ENCODE measurements at regions not wholly inside any gene's neighbourhood (a gene's known extent, or its start where the extent isn't known, plus 50 kb on each side); places are given as distances from the start of the nearest gene placed in this dataset.

DNA sequence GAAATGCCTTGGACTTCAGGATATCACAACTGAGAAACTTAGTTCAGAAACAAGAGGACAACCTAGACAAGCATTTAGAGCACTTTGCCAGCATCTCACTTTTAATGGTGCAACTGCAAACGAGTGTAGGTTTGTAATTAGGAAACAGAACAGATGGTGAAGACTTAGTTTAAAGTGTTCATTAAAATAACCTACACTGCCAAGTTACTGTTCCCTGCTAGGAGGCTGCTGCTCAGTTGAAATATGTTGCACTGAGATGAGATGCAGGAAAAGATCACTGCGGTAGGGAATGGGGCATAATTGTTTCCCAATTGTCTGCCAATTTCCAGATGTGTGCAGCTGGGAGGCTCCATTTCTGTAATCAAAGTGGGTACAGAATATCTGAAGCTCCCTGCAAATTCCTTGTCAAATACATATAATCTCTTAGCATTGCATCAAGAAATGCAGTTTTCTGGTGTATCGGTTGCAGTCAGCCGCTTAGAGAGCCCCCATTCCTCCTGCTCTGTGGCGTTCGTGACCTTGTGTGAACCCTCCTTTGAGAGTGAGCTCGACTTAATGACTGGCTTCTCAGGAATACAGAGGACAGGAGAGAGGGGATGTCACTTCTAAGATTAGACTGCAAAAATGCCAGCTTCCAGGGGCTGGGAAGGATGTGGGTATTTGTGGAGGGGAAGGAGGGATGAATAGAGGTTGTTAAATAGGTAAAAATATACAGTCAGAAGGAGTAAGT is 448.9 kb downstream of the MED10 start:
- DNase-seq: no peak

DNA sequence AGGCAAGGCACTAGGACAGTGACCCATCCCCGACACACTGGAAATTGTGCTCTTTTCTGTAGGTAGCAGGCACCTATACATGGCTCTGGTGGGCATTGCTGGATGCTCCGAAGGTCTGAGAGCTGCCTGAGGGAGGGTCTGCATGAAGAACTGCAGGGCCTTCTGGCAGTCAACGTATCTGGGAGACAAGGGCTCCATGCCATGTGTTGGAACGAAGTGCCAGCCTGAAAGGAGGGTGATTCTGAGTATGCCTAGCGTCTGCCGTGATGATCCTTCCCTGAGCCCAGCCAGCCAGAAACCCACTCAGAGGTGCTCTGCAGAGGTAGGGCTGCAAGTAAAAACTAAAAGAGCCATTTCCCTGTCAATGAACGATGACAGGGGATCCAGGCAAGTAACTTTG is 453.2 kb downstream of the MED10 start:
- no peak for DNase-seq

DNA sequence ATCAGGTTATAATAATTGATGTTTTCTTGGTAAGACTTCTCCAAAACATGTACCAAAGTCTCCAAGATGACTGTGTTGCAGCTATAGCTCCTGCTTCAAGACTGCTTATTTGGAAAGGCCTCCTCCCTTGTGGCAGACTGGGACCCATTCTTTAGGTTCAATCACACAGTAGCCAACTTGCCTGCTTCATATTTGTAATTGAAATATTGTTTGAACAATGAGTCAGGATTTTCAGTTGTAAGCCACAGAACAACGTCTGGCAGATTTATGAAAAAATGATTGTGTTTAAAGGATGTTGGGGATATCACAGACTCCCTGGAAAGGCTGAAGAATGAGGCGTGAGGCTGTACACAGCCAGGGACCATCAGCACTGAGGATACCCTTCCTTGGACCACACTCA is 458.9 kb downstream of the MED10 start:
- no peak for DNase-seq

DNA sequence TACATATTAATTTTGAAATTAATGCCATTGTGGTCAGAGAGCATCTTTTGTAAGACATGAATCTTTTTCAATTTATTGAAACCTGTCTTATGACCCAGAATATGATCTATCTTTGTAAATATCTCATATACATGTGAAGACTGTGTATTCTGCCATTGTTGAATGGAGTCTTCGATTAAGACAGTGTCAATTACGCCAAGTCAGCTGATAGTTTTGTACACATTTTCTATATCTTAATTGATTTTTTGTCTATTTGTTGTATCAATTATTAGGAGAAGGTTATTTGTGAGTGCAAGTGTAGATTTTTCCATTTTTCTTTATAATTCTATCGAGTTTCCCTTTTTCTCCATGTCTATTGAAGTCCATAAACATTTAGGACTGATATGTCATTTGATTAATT is 471.6 kb downstream of the MED10 start:
- DNase-seq: no peak

DNA sequence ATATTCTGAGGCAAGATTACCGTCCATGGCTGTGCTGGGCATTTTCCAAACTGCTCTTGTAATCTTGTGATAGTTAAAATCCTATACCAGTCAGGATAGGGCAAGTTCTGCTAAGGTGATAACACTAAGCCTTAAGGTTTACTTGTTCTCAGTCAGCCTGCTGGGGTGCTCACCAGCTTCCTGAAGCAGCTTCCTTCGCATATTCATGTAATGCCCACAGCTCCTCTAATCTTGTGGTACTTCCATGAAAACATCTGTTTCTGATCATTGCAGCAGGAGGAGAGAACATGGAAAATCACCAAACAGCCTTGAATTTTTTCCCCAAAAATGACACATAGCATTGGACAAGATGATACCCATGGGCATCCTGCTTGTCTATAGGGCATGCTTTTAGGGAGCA is 473.2 kb downstream of the MED10 start:
- no peak for DNase-seq

DNA sequence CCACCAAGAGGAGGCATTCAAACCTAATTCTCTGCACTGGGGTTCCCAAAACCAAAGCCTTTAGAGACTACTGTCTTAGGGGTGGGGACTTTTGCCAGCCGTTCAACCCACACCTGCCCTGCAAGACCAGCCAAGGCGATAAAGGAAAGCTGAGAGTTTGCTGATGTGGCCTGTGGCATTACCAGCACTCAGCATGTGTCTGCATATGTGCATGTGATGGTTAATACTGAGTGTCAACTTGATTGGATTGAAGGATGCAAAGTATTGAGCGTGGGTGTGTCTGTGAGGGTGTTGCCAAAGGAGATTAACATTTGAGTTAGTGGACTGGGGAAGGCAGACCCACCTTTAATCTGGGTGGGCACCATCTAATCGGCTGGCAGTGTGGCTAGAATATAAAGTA is 474.2 kb downstream of the MED10 start:
- no peak for DNase-seq

DNA sequence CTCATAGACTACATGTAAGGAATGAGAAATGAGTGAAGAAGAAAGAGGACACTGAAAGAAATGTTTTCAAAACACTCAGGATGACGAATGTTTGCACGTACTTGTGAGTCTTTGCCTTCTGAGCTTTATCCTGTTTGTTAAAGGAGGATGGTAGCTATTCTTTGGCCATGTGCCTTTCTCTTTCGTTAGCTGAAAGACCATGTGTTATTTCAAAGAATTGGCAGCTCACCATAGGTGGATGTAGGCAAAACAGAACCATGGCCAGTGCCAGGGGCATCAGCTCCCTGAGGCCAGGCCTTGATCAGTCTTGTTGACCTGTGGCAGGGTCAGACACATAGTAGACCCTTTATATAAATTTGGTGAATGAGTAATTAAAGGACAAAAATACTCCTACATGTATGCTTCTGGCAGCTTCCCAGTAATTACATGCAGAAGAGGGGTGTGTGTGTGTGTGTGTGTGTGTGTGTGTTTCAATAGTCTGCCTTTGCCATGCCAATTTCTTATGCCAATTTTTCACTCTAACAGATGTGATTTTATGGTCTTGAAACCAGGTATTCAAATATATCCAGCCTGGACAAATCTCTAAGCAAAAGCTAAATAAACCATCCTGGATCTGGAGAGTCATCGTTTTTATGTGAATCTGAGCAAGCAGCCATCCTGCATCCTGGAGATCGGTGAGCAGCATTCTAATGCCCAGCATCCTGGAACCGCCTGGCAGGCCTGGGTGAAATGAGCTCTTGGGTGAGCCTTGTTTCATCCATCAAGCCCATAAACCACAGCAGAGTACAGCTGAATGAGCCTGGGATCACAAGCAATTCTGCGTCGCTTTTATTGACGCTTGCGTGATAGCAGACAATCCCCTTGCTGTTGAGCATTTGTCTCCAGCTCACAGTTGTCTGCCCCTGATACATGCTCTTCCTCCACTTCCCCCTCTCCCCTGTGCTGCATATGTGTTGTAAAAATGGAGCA is 475.4 kb downstream of the MED10 start:
- no peak for DNase-seq

DNA sequence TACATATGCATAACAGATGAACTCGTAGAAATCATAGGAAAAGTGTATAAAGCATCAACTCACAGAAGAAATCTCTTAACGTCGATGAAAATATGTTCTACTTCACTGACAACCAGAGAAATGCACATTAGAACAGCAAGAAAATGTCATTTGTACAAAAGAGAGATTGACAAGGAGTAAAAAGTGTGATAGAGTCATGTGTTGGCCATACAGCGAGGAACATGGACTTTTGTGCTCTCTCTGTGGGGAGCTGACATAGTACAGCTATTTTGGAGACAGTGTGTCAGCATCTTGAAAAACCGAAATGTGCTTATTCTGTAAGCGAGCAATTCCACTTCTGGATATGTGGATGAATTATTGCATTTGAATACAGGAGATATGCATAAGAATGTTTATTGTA is 477.9 kb downstream of the ICE1 start:
- DNase-seq: no peak

DNA sequence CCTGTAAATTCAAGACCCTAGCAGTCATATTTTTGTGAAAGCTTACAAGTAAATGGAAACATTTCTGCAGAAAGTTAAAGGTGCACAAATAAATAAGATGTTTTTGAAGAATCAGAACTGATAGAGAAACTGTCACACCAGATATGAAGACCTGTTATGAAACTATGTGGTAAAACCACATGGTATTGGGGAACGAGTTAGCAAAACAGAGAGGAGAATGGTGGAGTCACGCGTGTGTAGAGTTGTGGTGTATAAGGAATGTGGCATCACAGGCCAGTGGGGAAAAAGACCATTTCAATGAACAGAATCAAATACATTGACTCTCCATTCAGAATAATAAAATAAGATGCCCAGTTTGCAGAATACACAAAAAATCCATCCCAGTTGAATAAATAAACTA is 477.2 kb downstream of the ICE1 start:
- no peak for DNase-seq

DNA sequence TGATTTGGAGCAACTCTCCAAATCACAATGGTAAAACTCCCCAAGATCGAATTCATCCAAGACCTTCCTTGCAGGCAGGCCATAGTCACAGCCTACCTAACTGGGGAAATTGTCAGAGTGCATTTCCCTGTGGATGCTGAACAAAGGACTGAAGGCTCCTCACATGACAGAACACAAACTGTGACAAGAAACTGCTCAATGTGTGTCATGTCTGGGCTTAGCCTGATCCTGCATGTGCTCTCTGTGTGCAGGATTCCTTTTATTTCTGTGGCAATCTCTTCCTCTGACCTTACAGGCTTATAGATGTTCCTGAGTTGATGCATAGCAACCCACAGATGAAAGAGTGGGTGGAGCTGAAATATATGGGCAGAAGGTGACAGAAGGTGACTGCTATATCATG is 465.8 kb downstream of the ICE1 start:
- DNase-seq: no peak

DNA sequence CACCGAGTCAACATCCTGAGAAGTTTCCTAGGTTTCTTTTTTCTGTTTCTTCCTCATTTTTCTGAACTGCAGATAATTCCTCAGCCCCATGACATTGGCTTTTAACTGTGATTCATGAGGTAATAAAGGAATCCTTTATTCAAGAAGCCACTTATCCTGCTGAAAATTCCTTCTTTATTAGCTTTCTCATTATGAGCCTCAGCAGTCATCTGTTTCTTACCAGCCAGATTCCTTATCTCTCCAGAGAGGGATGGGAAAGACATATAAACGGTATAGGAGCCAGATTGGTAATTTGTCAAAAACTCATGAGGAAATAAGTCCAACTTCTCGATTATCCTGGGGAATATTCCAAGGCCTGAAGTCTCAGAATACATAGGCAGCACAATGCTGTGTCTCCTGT is 465.4 kb downstream of the ICE1 start:
- DNase-seq: no peak

DNA sequence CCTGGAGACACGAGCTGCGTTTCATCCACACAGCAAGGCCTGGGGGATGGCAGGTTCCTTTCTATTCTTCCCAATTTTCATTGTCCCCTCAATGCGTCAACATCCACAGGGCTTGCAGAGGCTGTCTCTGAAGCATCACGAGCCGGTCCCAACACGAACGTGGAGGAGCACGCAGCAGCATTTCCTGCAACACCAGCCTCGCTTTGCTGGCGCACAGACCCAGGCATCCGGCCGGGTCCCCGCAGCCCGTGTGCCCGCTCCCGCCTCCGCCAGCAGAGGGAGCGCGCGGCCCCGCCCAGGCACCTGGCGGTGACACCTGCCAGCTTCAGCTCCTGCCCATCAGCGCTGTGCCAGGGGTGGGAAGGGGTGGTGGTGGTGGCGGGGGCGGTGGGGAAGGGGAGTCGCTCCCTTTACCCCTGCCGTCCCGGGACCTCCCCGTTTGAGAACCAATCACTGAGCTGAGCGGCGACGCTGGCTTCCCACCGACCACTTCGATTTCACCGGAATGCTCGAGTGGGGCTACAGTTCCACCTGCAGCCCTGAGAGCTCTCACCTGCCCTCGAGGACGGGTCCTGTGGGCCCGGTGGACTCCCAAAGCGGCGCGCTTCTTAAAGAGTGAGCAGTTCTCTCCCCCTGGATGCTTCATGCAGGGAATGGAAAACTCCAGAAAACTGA is 464.5 kb downstream of the ICE1 start:
- DNase-seq: peak; percentile 55

DNA sequence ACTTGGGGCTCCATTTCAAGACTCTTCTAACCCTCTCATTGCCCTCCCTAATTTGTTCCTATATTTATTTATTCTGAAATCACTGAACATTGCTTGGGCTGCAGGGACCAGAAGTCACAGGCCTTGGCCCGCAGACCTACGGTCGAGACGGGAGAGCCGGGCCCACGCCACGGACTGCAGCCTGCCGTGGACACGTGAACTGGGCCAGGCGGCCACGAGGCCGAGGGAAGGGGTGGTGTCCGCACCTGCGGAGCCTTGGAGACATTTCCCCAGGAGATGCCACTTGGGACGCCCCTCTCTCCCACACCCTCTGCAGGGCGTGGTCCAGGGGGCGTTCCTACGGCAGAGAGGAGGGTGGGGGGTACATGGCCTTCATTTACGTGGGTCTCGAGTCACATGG is 463.9 kb downstream of the ICE1 start:
- DNase-seq: no peak

DNA sequence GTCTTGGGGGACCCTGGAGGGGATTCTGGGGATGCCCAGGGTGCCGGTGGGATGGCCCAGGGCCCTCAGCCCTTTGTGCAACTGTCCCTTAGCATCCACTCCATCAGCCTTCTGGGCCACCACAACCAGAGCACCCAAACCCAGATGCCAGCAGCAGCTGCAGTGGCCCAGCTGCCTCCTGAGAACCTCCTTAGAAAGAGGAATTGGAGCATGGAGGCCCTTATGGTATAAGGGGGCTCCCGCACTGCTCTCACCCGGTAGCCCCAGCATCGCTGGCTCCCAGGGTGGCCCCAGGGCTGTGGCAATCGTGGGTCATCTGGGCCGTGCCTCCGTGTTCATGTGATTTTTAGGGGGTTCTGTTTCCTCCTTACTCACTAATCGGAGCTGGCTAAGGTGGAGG is 463.3 kb downstream of the ICE1 start:
- no peak for DNase-seq

DNA sequence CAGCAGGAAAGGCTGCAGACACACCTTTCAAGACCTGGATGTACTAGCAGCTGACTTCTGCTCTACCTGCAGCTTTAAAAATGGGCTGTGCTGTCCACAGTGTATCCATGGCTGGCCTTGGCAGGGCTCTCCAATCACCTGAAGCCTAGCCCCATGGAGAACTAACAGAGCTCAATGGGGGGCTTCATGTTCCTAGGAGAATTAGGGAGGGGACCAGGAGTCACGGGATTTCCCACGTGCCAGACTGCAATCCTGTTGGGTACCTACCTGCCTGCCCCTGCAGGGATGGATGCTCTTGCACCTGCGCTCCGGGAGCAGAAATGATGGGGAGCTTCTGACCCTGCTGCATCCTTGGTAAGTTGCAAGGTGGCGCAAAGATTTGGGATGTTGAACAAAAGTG is 462.1 kb downstream of the ICE1 start:
- DNase-seq: no peak

DNA sequence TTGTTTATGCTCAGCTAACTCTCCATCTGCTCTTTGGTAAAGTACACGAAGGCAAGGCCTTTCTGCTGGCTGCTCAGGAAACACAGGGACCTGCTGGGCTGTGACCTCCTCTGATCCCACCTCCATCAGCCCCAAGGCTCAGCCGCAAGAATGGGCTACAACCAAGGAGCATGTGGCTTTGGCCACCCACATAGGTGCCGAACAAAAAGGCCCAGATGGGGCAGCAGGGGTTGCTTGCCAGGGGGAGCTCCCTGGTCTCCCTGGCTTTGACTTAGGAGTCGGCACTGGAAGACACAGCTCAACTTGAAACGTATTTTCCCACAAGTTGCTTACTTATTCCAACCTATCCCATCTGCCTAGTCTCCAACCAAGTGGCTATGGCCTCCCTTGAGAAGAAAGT is 461.1 kb downstream of the ICE1 start:
- DNase-seq: no peak

DNA sequence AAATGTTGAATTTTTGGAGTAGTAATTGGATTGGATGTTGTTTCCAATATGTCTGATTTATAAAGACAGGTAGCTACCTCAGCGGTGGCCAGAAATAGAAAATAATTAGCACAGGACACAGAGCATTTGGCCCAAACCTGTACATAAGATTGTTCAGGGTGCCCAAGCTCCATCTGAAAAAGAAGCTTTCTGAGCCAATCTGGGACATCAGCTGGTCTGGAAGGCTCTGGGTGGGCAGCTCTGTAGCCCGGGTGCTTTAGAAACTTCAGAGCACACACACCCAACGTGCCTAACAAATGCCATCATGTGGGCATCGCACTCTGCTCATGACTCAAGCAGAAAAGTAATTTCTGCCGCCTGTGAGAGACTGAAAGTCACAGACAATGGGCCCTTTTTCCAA is 460.7 kb downstream of the ICE1 start:
- DNase-seq: no peak

DNA sequence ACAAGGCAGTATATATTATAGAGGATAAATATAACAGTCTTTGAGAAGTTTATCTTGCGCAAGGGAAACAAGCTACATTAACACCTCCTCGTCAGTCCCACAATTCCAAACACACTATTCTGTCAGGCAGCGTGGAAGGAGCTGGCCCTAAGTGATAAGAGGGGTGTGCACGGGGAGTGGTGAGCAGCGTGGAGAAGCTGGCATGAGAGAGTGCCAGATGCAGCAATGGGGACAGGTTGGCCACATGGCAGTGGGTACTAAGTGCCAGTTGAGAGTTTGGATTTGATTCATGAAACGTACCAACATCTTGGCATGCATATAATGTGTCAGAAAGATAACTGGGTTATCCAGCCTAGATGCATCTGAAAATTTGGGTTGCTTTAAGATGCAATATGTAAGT is 460.2 kb downstream of the ICE1 start:
- no peak for DNase-seq

DNA sequence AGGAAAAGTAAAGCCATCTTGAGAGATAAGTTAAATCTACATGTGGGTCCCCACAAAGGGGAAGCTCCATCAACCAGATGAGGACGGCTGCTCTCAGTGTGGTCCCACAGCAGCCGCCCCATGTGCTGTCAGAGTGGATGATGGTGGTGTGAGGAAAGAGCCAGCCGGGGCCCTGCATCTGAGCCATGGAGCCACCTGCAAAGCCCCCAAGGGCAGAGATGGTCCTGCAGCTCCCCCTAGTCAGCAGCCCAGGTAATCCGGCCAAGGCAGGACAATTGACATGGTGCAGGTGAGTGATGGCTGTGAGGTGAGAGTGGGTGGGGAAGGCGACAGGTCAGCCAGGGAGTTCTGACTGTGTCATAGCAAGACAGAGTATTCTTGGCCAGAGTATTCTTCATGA is 458.8 kb downstream of the ICE1 start:
- DNase-seq: peak; percentile 22

DNA sequence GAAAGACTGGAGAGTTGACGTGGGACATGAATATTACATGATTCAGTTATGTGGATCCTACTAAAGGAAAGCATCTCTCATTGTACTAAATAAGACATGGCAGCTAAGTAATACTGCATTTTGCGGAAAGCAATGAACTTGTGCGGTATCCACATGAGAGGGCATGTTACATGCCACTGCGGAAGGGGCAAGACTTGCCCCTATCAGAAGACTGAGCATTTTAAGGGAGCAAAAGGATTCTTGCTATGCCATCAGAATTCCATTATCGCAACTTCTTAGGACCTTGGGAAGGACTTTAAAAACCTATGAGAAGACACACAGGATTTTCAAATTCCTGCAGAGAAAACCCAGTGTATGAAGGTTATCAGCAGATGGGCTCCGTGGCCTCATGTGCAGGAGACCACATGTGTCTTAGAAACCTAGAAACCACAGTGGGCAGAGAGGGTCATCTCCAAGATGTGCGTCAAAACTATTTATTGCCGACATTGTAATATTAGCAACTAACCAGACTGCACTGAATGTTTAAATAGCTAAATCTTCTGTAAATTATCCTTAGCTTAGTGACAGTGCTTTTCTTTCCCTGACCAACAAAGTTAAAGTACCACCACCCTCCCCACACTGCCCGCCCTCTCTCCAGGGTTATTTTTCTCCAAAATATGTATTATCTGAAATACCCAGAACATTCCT is 457.7 kb downstream of the ICE1 start:
- DNase-seq: no peak

DNA sequence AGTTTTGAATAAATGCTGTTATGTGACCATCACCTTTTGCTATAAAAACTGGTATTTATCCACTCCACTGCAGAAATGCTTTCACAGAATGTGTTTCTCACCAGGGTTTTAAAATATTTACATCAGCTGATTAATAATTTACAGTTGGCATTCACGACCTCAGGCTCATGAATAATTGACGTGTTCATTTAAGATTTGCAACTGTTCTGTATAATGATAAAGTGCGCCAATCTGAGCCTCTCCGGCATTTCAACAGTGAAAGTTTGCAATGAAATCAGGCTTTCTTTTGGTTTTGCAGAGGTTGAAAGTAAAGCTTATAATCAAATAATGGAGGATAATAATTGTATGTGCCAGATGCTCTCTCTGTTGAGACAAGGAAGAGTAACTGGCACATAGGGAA is 434.9 kb downstream of the ICE1 start:
- no peak for DNase-seq

DNA sequence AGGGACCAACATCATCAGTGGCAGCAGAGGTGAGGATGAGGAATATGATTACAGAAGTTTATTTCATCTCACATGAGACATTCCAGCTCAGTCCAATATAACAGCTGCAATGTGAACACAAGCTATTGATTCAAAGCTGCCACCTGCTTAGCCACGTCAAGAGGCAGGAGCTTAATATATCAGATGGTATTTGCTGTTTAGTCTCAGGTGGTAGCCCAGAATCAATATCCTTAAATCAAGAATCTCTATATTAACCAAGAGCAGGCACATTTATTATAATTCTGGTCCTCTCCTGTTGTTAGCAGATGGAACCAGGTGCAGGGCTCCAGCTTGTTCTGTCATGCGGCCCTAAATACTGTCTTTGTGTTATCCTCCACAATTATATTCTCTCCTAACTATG is 431.6 kb downstream of the ICE1 start:
- no peak for DNase-seq

DNA sequence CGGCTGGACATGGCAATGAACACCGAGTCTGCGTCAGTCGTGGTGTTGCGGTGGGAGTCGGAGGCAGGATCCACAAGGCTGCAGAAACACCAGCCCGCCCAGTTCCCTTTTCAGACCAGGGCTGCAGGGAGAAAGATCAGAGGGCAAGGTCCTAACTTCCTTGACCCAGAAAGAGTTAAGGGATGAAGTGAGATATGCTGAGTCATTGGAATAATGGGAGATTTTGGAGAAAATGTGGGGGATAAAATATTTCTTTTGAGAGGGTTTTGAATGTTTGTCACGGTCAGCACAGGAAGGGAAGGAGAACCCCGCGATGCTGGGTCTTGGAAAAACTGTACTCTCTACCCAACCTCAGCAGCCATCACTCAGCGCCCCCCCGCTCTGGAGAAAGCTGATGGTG is 416.0 kb downstream of the ICE1 start:
- no peak for DNase-seq
